ENCODE measurements at regions not wholly inside any gene's neighbourhood (a gene's known extent, or its start where the extent isn't known, plus 50 kb on each side); places are given as distances from the start of the nearest gene placed in this dataset.

- TF ChIP-seq, protein P1, sequence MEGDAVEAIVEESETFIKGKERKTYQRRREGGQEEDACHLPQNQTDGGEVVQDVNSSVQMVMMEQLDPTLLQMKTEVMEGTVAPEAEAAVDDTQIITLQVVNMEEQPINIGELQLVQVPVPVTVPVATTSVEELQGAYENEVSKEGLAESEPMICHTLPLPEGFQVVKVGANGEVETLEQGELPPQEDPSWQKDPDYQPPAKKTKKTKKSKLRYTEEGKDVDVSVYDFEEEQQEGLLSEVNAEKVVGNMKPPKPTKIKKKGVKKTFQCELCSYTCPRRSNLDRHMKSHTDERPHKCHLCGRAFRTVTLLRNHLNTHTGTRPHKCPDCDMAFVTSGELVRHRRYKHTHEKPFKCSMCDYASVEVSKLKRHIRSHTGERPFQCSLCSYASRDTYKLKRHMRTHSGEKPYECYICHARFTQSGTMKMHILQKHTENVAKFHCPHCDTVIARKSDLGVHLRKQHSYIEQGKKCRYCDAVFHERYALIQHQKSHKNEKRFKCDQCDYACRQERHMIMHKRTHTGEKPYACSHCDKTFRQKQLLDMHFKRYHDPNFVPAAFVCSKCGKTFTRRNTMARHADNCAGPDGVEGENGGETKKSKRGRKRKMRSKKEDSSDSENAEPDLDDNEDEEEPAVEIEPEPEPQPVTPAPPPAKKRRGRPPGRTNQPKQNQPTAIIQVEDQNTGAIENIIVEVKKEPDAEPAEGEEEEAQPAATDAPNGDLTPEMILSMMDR (conservative IDR thresholded peaks at IDR 0.05; ENCODE audit: low read depth in 2 of 2), result no peak
- no peak for TF ChIP-seq POLR2AphosphoS5 (IDR thresholded peaks at IDR 0.05; ENCODE audit: low read depth)
- TF ChIP-seq, protein P2, sequence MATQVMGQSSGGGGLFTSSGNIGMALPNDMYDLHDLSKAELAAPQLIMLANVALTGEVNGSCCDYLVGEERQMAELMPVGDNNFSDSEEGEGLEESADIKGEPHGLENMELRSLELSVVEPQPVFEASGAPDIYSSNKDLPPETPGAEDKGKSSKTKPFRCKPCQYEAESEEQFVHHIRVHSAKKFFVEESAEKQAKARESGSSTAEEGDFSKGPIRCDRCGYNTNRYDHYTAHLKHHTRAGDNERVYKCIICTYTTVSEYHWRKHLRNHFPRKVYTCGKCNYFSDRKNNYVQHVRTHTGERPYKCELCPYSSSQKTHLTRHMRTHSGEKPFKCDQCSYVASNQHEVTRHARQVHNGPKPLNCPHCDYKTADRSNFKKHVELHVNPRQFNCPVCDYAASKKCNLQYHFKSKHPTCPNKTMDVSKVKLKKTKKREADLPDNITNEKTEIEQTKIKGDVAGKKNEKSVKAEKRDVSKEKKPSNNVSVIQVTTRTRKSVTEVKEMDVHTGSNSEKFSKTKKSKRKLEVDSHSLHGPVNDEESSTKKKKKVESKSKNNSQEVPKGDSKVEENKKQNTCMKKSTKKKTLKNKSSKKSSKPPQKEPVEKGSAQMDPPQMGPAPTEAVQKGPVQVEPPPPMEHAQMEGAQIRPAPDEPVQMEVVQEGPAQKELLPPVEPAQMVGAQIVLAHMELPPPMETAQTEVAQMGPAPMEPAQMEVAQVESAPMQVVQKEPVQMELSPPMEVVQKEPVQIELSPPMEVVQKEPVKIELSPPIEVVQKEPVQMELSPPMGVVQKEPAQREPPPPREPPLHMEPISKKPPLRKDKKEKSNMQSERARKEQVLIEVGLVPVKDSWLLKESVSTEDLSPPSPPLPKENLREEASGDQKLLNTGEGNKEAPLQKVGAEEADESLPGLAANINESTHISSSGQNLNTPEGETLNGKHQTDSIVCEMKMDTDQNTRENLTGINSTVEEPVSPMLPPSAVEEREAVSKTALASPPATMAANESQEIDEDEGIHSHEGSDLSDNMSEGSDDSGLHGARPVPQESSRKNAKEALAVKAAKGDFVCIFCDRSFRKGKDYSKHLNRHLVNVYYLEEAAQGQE (IDR thresholded peaks at IDR 0.05; ENCODE audit: unreplicated experiment), result no peak
- no peak for TF ChIP-seq EZH2 (IDR thresholded peaks at IDR 0.05; ENCODE audit: low read depth, unreplicated experiment)
- TF ChIP-seq ETS1 (IDR thresholded peaks at IDR 0.05), result no peak
- TF ChIP-seq EZH2phosphoT487 (IDR thresholded peaks at IDR 0.05; ENCODE audit: unreplicated experiment), result no peak
- no peak for TF ChIP-seq JUNB (IDR thresholded peaks at IDR 0.05; ENCODE audit: unreplicated experiment)
- TF ChIP-seq STAT1 (IDR thresholded peaks at IDR 0.05; ENCODE audit: unreplicated experiment), result no peak
- TF ChIP-seq CREB1 (CRISPR knock-in tag; IDR thresholded peaks at IDR 0.05; ENCODE audit: low read depth), result no peak
Observed at GRCh38 chr9:90333226-90333625, 309.4 kb downstream of the DIRAS2 start.

Measured in GM23338 (cell line).